ENCODE measurements at regions not wholly inside any gene's neighbourhood (a gene's known extent, or its start where the extent isn't known, plus 50 kb on each side); places are given as distances from the start of the nearest gene placed in this dataset.

- no peaks in the 10 kb centered on the region for H3K9me1 ChIP-seq (ENCODE audit: control insufficient read depth, insufficient read depth, low read length)
- H3K9me3 ChIP-seq (replicated peaks; ENCODE audit: control insufficient read depth, insufficient read depth, low read depth, low read length), result no peaks in the 10 kb centered on the region
- no peaks in the 10 kb centered on the region for H3K4me1 ChIP-seq (replicated peaks in 1 of 2; ENCODE audit: control insufficient read depth in 2 of 2, insufficient read depth in 2 of 2, low read length in 2 of 2)
- 0% methylated on average over 4 of the region's 4 CpGs for WGBS (ENCODE audit: insufficient coverage, low coverage, missing lambda C conversion rate)
- H4K20me1 ChIP-seq (replicated peaks; ENCODE audit: control insufficient read depth, insufficient read depth, low read length), result no peaks in the 10 kb centered on the region
- no peak overlapping the region for H3K4me2 ChIP-seq (ENCODE audit: insufficient read depth, low read length)
- in situ Hi-C loops (cut with MboI), result no loop called here
- no peak for TF ChIP-seq SRF (CRISPR knock-in tag; IDR thresholded peaks at IDR 0.05)
- TF ChIP-seq ZZZ3 (IDR thresholded peaks at IDR 0.05), result no peak
- no peak for TF ChIP-seq SRSF9 (IDR thresholded peaks at IDR 0.05; ENCODE audit: borderline replicate concordance, low read depth, low read length)
- TF ChIP-seq CCAR2 (IDR thresholded peaks at IDR 0.05; ENCODE audit: low read depth, low read length), result no peak
- no peak for TF ChIP-seq THRA (IDR thresholded peaks at IDR 0.05)
- TF ChIP-seq COPS2 (conservative IDR thresholded peaks at IDR 0.05), result no peak
- TF ChIP-seq JUNB (CRISPR knock-in tag; conservative IDR thresholded peaks at IDR 0.05), result no peak
- FAIRE-seq, result no peak
- H3K27me3 ChIP-seq (ENCODE audit: control insufficient read depth in 2 of 2, insufficient read depth in 2 of 2, low read length in 2 of 2), result peaks cover 1 to 30% of the 10 kb centered on the region in 2 experiments; a peak in 4 of 5 replicates
- POLR2A ChIA-PET, result no interaction called here
- H3K4me3 ChIP-seq, result no peak overlapping the region
- CTCF ChIA-PET (ENCODE audit: low intra/inter-chr PET ratio), result no interaction called here
- intact Hi-C loops (cut with micrococcal nuclease), result no loop called here
- H3K27ac ChIP-seq (ENCODE audit: extremely low read depth, low read depth, low read length), result no peak overlapping the region
- BruUV-seq (replicated peaks), result no TSS peak
- DNase-seq (ENCODE audit: extremely low read depth in 1 of 4, low spot score in 3 of 4), result no peak
- H3K36me3 ChIP-seq (ENCODE audit: control insufficient read depth, insufficient read depth, low read length), result no peaks in the 10 kb centered on the region
- ATAC-seq, result no peak
- H2AFZ ChIP-seq (ENCODE audit: low read depth, low read length), result no peak overlapping the region
- H3K79me2 ChIP-seq (ENCODE audit: control insufficient read depth, insufficient read depth, low read length), result no peaks in the 10 kb centered on the region
- no peak overlapping the region for H3K9ac ChIP-seq (ENCODE audit: insufficient read depth in 1 of 2, low read depth in 2 of 2, low read length in 2 of 2)
These were observed 157.5 kb upstream of the ZNF536 start for GRCh38 chr19:30214651-30215051.

All from K562 (cell line).